Neural cell (in vitro differentiated cells): ENCODE measurements at regions not wholly inside any gene's neighbourhood (a gene's known extent, or its start where the extent isn't known, plus 50 kb on each side); places are given as distances from the start of the nearest gene placed in this dataset.

Source experiments
- H2AFZ ChIP-seq: fragments of 200-600, 300-800 bp; sonication (generic), shearing (Covaris generic); 2 replicates; pipeline ENCODE4 v1.6.0; 2014; ENCODE audit warnings: low read depth, mild to moderate bottlenecking, antibody characterized with exemption, low read length, moderate library complexity
- H3F3A ChIP-seq: fragments of 200-600 bp; shearing (Covaris generic); 2 replicates; pipeline ENCODE4 v1.6.1; 2016; ENCODE audit warnings: mild to moderate bottlenecking, moderate library complexity, mixed read lengths, antibody characterized with exemption, low read length; ENCODE audit not compliant: insufficient read depth, poor library complexity, severe bottlenecking
- H3K27ac ChIP-seq: fragments of 200-600, 300-800 bp; sonication (generic), shearing (Covaris generic); 2 replicates; pipeline ENCODE4 v1.5.1; 2014; ENCODE audit warnings: mild to moderate bottlenecking, low read length, moderate library complexity
- H3K27me3 ChIP-seq: fragments of 300-800, 200-600 bp; sonication (generic), shearing (Covaris generic); 2 replicates; pipeline ENCODE4 v1.6.0; 2014; ENCODE audit warnings: mild to moderate bottlenecking, low read depth, low read length, moderate library complexity; ENCODE audit not compliant: insufficient read depth
- H3K36me3 ChIP-seq: fragments of 300-800, 200-600 bp; sonication (generic), shearing (Covaris generic); 2 replicates; pipeline ENCODE4 v1.5.1; 2014; ENCODE audit warnings: mild to moderate bottlenecking, antibody characterized with exemption, low read length, moderate library complexity; ENCODE audit not compliant: insufficient read depth
- H3K4me2 ChIP-seq: fragments of 300-800, 200-600 bp; sonication (generic), shearing (Covaris generic); 2 replicates; pipeline ENCODE4 v1.6.0; 2014; ENCODE audit warnings: mild to moderate bottlenecking, low read length
- H3K4me3 ChIP-seq: fragments of 300-800, 200-600 bp; sonication (generic), shearing (Covaris generic); 2 replicates; pipeline ENCODE4 v1.5.1; 2014; ENCODE audit warnings: mild to moderate bottlenecking, low read length, moderate library complexity
- H3K79me2 ChIP-seq: fragments of 200-600 bp; shearing (Covaris generic); replicated peaks from 2 replicates; pipeline ENCODE4 v1.6.0; 2014; ENCODE audit warnings: mild to moderate bottlenecking, low read length, moderate library complexity; ENCODE audit not compliant: insufficient read depth
- H3K9ac ChIP-seq: fragments of 300-800, 200-600 bp; sonication (generic), shearing (Covaris generic); 2 replicates; pipeline ENCODE4 v1.6.1; 2016; ENCODE audit warnings: mild to moderate bottlenecking, low read length, mixed read lengths
- H3K9me2 ChIP-seq: fragments of 200-600 bp; shearing (Covaris generic); 2 replicates; pipeline ENCODE4 v1.6.1; 2016; ENCODE audit warnings: mild to moderate bottlenecking, low read length, mixed read lengths; ENCODE audit not compliant: insufficient read depth
- H3K9me3 ChIP-seq: fragments of 200-600, 300-800 bp; sonication (generic), shearing (Covaris generic); 2 replicates; pipeline ENCODE4 v1.6.1; 2016; ENCODE audit warnings: mild to moderate bottlenecking, mixed run types, low read length, moderate library complexity, mixed read lengths
- H4K20me1 ChIP-seq: fragments of 200-600 bp; shearing (Covaris generic); 2 replicates; pipeline ENCODE4 v1.6.1; 2016; ENCODE audit warnings: mild to moderate bottlenecking, mixed run types; ENCODE audit not compliant: insufficient read depth
- EP300 ChIP-seq: fragments of 450-650 bp; conservative IDR thresholded peaks from 2 replicates; pipeline ENCODE4 v1.6.1; 2014; ENCODE audit warnings: antibody characterized with exemption, mild to moderate bottlenecking, moderate library complexity; ENCODE audit not compliant: poor library complexity, severe bottlenecking
- EZH2 ChIP-seq: fragments of 200-600, 300-800 bp; shearing (Covaris generic), sonication (generic); IDR thresholded peaks from 2 replicates; pipeline ENCODE4 v1.6.1; 2014; ENCODE audit warnings: antibody characterized with exemption, low read length, borderline replicate concordance, mild to moderate bottlenecking; ENCODE audit not compliant: insufficient read depth, poor library complexity, severe bottlenecking
- MXI1 ChIP-seq: fragments of 450-650 bp; conservative IDR thresholded peaks from 2 replicates; pipeline ENCODE4 v1.6.1; 2014; ENCODE audit warnings: antibody characterized with exemption, mild to moderate bottlenecking; ENCODE audit not compliant: poor library complexity, severe bottlenecking
- POLR2AphosphoS5 ChIP-seq: IDR thresholded peaks from 2 replicates; pipeline ENCODE4 v1.6.1; 2012
- RAD21 ChIP-seq: fragments of 450-650 bp; conservative IDR thresholded peaks from 2 replicates; pipeline ENCODE4 v1.6.1; 2014; ENCODE audit warnings: antibody characterized with exemption, mild to moderate bottlenecking, moderate library complexity
- SMC3 ChIP-seq: fragments of 450-650 bp; conservative IDR thresholded peaks from 2 replicates; pipeline ENCODE4 v1.6.1; 2014; ENCODE audit warnings: antibody characterized with exemption, mild to moderate bottlenecking, moderate library complexity; ENCODE audit not compliant: poor library complexity
- TAF1 ChIP-seq: IDR thresholded peaks from 2 replicates; pipeline ENCODE4 v1.6.1; 2012; ENCODE audit warnings: low read depth
- TF ChIP-seq, protein P1 (sequence below): fragments of 450-650 bp; IDR thresholded peaks from 2 replicates; pipeline ENCODE4 v1.5.1; 2014; ENCODE audit warnings: antibody characterized with exemption, mild to moderate bottlenecking, moderate library complexity; ENCODE audit not compliant: poor library complexity, severe bottlenecking
- TF ChIP-seq, protein P2 (sequence below): IDR thresholded peaks from 2 replicates; pipeline ENCODE4 v1.6.1; 2012; ENCODE audit warnings: borderline replicate concordance

DNA sequence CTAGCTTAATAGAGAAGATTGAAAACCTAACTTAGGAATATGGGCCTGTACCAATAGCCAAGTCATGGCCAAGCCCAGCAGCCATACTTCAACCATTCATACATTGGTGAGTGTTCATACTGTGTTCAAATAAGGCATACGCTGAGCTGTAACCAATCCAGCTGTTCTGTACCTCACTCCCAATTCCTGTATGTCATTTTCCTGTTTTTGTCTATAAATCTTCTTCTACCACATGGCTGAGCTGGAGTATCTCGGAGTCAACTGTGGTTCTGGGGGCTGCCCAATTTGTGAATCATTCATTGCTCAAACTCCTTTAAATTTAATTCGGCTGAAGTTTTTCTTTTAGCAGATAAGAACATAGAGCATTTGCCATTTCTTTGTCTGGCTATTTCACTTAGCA is 195.3 kb upstream of the ANKRD50 start:
- H3K9me2 ChIP-seq = no peaks in the 10 kb centered on the region
- H3K36me3 ChIP-seq = no peaks in the 10 kb centered on the region
- no peak overlapping the region for H3K4me3 ChIP-seq
- H3K9ac ChIP-seq = no peak overlapping the region
- H3F3A ChIP-seq = no peaks in the 10 kb centered on the region
- H3K9me3 ChIP-seq = no peaks in the 10 kb centered on the region
- H3K27ac ChIP-seq = no peak overlapping the region
- no peaks in the 10 kb centered on the region for H3K27me3 ChIP-seq
- H3K4me2 ChIP-seq = no peak overlapping the region
- no peak overlapping the region for H2AFZ ChIP-seq
- TF ChIP-seq TAF1 (no peak), SMC3 (no peak), MXI1 (no peak), EP300 (no peak), RAD21 (no peak), POLR2AphosphoS5 (no peak), EZH2 (no peak)
- TF ChIP-seq, protein P1, sequence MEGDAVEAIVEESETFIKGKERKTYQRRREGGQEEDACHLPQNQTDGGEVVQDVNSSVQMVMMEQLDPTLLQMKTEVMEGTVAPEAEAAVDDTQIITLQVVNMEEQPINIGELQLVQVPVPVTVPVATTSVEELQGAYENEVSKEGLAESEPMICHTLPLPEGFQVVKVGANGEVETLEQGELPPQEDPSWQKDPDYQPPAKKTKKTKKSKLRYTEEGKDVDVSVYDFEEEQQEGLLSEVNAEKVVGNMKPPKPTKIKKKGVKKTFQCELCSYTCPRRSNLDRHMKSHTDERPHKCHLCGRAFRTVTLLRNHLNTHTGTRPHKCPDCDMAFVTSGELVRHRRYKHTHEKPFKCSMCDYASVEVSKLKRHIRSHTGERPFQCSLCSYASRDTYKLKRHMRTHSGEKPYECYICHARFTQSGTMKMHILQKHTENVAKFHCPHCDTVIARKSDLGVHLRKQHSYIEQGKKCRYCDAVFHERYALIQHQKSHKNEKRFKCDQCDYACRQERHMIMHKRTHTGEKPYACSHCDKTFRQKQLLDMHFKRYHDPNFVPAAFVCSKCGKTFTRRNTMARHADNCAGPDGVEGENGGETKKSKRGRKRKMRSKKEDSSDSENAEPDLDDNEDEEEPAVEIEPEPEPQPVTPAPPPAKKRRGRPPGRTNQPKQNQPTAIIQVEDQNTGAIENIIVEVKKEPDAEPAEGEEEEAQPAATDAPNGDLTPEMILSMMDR = no peak
- TF ChIP-seq, protein P2, sequence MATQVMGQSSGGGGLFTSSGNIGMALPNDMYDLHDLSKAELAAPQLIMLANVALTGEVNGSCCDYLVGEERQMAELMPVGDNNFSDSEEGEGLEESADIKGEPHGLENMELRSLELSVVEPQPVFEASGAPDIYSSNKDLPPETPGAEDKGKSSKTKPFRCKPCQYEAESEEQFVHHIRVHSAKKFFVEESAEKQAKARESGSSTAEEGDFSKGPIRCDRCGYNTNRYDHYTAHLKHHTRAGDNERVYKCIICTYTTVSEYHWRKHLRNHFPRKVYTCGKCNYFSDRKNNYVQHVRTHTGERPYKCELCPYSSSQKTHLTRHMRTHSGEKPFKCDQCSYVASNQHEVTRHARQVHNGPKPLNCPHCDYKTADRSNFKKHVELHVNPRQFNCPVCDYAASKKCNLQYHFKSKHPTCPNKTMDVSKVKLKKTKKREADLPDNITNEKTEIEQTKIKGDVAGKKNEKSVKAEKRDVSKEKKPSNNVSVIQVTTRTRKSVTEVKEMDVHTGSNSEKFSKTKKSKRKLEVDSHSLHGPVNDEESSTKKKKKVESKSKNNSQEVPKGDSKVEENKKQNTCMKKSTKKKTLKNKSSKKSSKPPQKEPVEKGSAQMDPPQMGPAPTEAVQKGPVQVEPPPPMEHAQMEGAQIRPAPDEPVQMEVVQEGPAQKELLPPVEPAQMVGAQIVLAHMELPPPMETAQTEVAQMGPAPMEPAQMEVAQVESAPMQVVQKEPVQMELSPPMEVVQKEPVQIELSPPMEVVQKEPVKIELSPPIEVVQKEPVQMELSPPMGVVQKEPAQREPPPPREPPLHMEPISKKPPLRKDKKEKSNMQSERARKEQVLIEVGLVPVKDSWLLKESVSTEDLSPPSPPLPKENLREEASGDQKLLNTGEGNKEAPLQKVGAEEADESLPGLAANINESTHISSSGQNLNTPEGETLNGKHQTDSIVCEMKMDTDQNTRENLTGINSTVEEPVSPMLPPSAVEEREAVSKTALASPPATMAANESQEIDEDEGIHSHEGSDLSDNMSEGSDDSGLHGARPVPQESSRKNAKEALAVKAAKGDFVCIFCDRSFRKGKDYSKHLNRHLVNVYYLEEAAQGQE = no peak
- no peaks in the 10 kb centered on the region for H3K79me2 ChIP-seq
- H4K20me1 ChIP-seq = no peaks in the 10 kb centered on the region

DNA sequence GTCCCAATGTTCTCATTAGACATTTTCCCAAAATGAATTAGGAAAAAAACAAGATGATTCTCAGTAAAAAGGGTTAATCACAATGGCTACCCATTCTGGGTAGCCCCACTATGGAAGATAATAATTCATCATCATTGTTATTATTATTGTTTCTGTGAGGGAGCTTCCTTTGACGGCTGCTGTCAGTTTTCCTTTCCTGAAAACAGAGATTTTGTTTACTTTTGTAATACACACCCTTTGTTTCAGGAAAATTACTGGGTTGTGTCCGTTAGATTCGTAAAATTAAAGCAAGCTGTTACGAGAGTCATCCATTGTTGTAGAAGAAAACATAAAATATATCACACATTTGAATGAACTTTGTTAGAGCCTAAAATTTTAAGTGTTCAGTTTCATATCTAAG is 192.9 kb upstream of the ANKRD50 start:
- Histone ChIP-seq H2AFZ (no peak overlapping the region), H3K4me3 (no peak overlapping the region), H3K9me3 (no peaks in the 10 kb centered on the region), H3K27me3 (no peaks in the 10 kb centered on the region), H3F3A (no peaks in the 10 kb centered on the region), H3K9ac (no peak overlapping the region), H3K4me2 (no peak overlapping the region), H4K20me1 (no peaks in the 10 kb centered on the region), H3K79me2 (no peaks in the 10 kb centered on the region), H3K9me2 (no peaks in the 10 kb centered on the region), H3K27ac (no peak overlapping the region), H3K36me3 (no peaks in the 10 kb centered on the region)
- TF ChIP-seq EZH2 (no peak), TAF1 (no peak), EP300 (no peak), RAD21 (no peak), SMC3 (no peak)
- TF ChIP-seq, protein P2 = no peak
- TF ChIP-seq, protein P1 = no peak
